H9 (cell line): ENCODE measurements at regions not wholly inside any gene's neighbourhood (a gene's known extent, or its start where the extent isn't known, plus 50 kb on each side); places are given as distances from the start of the nearest gene placed in this dataset.

Experiments used
- DNase-seq: peaks from one replicate; pipeline ENCODE4 v3.0.0-alpha.2; 2017
- H2AFZ ChIP-seq: one replicate; pipeline ENCODE4 v1.6.1; 2013; ENCODE audit warnings: mild to moderate bottlenecking, low read length, control low read depth, moderate library complexity
- H2AK5ac ChIP-seq: 2 replicates; pipeline ENCODE4 v1.6.1; 2013; ENCODE audit warnings: low read length, control low read depth, mixed read lengths; ENCODE audit not compliant: insufficient read length
- H2BK120ac ChIP-seq: one replicate; pipeline ENCODE4 v1.6.1; 2013; ENCODE audit warnings: low read depth, mild to moderate bottlenecking, low read length, control low read depth, inconsistent platforms; ENCODE audit not compliant: poor library complexity, severe bottlenecking
- H2BK12ac ChIP-seq: 2 replicates; pipeline ENCODE4 v1.6.1; 2013; ENCODE audit warnings: low read length, control low read depth, mixed read lengths, low read depth; ENCODE audit not compliant: insufficient read length
- H2BK15ac ChIP-seq: 2 replicates; pipeline ENCODE4 v1.6.1; 2013; ENCODE audit warnings: low read depth, low read length, control low read depth
- H2BK20ac ChIP-seq: one replicate; pipeline ENCODE4 v1.6.1; 2013; ENCODE audit warnings: low read depth, mild to moderate bottlenecking, low read length, control low read depth, inconsistent platforms; ENCODE audit not compliant: poor library complexity, severe bottlenecking
- H2BK5ac ChIP-seq: 2 replicates; pipeline ENCODE4 v1.6.1; 2013; ENCODE audit warnings: low read length, control low read depth, mixed read lengths; ENCODE audit not compliant: insufficient read length
- H3K14ac ChIP-seq: 2 replicates; pipeline ENCODE4 v1.6.1; 2013; ENCODE audit warnings: low read length, control low read depth; ENCODE audit not compliant: insufficient read depth
- H3K18ac ChIP-seq: 2 replicates; pipeline ENCODE4 v1.6.1; 2013; ENCODE audit warnings: low read depth, mild to moderate bottlenecking, mixed read lengths, low read length, control low read depth; ENCODE audit not compliant: insufficient read length
- H3K23ac ChIP-seq: 2 replicates; pipeline ENCODE4 v1.6.1; 2013; ENCODE audit warnings: low read length, control low read depth, mixed read lengths, low read depth; ENCODE audit not compliant: insufficient read length
- H3K23me2 ChIP-seq: 2 replicates; pipeline ENCODE4 v1.6.1; 2013; ENCODE audit warnings: low read depth, mild to moderate bottlenecking, mixed read lengths, low read length, control low read depth; ENCODE audit not compliant: insufficient read length, poor library complexity, severe bottlenecking
- H3K27ac ChIP-seq: 2 replicates; pipeline ENCODE4 v1.5.1; 2013; ENCODE audit warnings: low read length, control low read depth, mixed read lengths, low read depth; ENCODE audit not compliant: insufficient read length
- H3K27me3 ChIP-seq: 2 replicates; pipeline ENCODE4 v1.6.1; 2013; ENCODE audit warnings: low read length, control low read depth, inconsistent platforms; ENCODE audit not compliant: insufficient read depth
- H3K4ac ChIP-seq: 2 replicates; pipeline ENCODE4 v1.6.1; 2013; ENCODE audit warnings: low read depth, mild to moderate bottlenecking, control low read depth, inconsistent platforms, low read length, moderate library complexity
- H3K4me1 ChIP-seq: 2 replicates; pipeline ENCODE4 v1.6.1; 2013; ENCODE audit warnings: low read length, control low read depth, inconsistent platforms; ENCODE audit not compliant: insufficient read depth
- H3K4me2 ChIP-seq: 2 replicates; pipeline ENCODE4 v1.6.1; 2013; ENCODE audit warnings: low read length, control low read depth, mixed read lengths; ENCODE audit not compliant: insufficient read length, insufficient read depth
- H3K56ac ChIP-seq: 2 replicates; pipeline ENCODE4 v1.6.1; 2013; ENCODE audit warnings: low read depth, mild to moderate bottlenecking, mixed read lengths, low read length, control low read depth; ENCODE audit not compliant: insufficient read length
- H3K79me1 ChIP-seq: 2 replicates; pipeline ENCODE4 v1.6.1; 2013; ENCODE audit warnings: low read depth, mild to moderate bottlenecking, moderate library complexity, low read length, control low read depth, inconsistent platforms; ENCODE audit not compliant: insufficient read depth, poor library complexity, severe bottlenecking
- H3K79me2 ChIP-seq: 2 replicates; pipeline ENCODE4 v1.6.1; 2013; ENCODE audit warnings: low read length, control low read depth, inconsistent platforms; ENCODE audit not compliant: insufficient read depth
- H3K9ac ChIP-seq: 2 replicates; pipeline ENCODE4 v1.6.1; 2013; ENCODE audit warnings: low read length, control low read depth, mixed read lengths; ENCODE audit not compliant: insufficient read length; ENCODE audit errors: extremely low read depth
- H3K9me3 ChIP-seq: one replicate; pipeline ENCODE4 v1.6.1; 2013; ENCODE audit warnings: low read depth, low read length, inconsistent platforms; ENCODE audit not compliant: control insufficient read depth
- H3T11ph ChIP-seq: one replicate; pipeline ENCODE4 v1.6.1; 2013; ENCODE audit warnings: mild to moderate bottlenecking, low read length, control low read depth, inconsistent platforms
- H4K20me1 ChIP-seq: one replicate; pipeline ENCODE4 v1.6.1; 2013; ENCODE audit not compliant: control insufficient read depth, insufficient read length, insufficient read depth
- H4K5ac ChIP-seq: 2 replicates; pipeline ENCODE4 v1.6.1; 2013; ENCODE audit warnings: low read depth, mild to moderate bottlenecking, mixed read lengths, low read length, control low read depth; ENCODE audit not compliant: insufficient read length
- H4K8ac ChIP-seq: replicated peaks from 2 replicates; pipeline ENCODE4 v1.6.1; 2013; ENCODE audit warnings: low read length, control low read depth, mixed read lengths, low read depth; ENCODE audit not compliant: insufficient read length
- H4K91ac ChIP-seq: 2 replicates; pipeline ENCODE4 v1.6.1; 2013; ENCODE audit warnings: low read depth, mild to moderate bottlenecking, moderate library complexity, mixed read lengths, low read length, control low read depth; ENCODE audit not compliant: insufficient read length
- H3K27ac Mint-ChIP-seq, 3 experiments: 2 replicates in 2 of 3; 3 replicates in 1 of 3; pipeline ENCODE4 v1.8.0; 2020 to 2021; ENCODE audit warnings: mixed read lengths in 3 of 3, mild to moderate bottlenecking in 1 of 3, moderate library complexity in 1 of 3
- H3K27me3 Mint-ChIP-seq: 2 replicates; pipeline ENCODE4 v1.8.0; 2021; ENCODE audit warnings: low read depth, mild to moderate bottlenecking, moderate library complexity, mixed read lengths
- H3K36me3 Mint-ChIP-seq, 3 experiments: 2 replicates in 2 of 3; 3 replicates in 1 of 3; pipeline ENCODE4 v1.8.0; 2020 to 2021; ENCODE audit warnings: low read depth in 3 of 3, mixed read lengths in 3 of 3; ENCODE audit not compliant: insufficient read depth in 1 of 3
- H3K4me1 Mint-ChIP-seq, 2 experiments: 2 replicates each; pipeline ENCODE4 v1.8.0; 2020; ENCODE audit warnings: mixed read lengths in 2 of 2
- H3K4me3 Mint-ChIP-seq, 2 experiments: 2 replicates in 1 of 2; 3 replicates in 1 of 2; pipeline ENCODE4 v1.8.0; 2020 to 2021; ENCODE audit warnings: mild to moderate bottlenecking in 2 of 2, mixed read lengths in 2 of 2, moderate library complexity in 1 of 2
- H3K9me3 Mint-ChIP-seq, 2 experiments: 2 replicates in 1 of 2; 3 replicates in 1 of 2; pipeline ENCODE4 v1.8.0; 2020; ENCODE audit warnings: mild to moderate bottlenecking in 2 of 2, mixed read lengths in 2 of 2, moderate library complexity in 1 of 2
- WGBS: extraction: QIAGEN DNeasy Blood & Tissue Kit; methylation state at CpG from one replicate; pipeline ENCODE4 v1.1.7; 2013; ENCODE audit warnings: missing lambda C conversion rate, low lambda C conversion rate, mixed read lengths; ENCODE audit not compliant: insufficient read length; ENCODE audit errors: extremely low coverage; 5-methylcytosine and 5-hydroxymethylcytosine counted together
- TF ChIP-seq, protein P1 (sequence below): fragments of 200-600 bp; sonication (generic); conservative IDR thresholded peaks from 3 replicates; pipeline ENCODE4 v1.8.0; 2021; ENCODE audit warnings: antibody characterized with exemption, mild to moderate bottlenecking

- TF ChIP-seq, protein P1, sequence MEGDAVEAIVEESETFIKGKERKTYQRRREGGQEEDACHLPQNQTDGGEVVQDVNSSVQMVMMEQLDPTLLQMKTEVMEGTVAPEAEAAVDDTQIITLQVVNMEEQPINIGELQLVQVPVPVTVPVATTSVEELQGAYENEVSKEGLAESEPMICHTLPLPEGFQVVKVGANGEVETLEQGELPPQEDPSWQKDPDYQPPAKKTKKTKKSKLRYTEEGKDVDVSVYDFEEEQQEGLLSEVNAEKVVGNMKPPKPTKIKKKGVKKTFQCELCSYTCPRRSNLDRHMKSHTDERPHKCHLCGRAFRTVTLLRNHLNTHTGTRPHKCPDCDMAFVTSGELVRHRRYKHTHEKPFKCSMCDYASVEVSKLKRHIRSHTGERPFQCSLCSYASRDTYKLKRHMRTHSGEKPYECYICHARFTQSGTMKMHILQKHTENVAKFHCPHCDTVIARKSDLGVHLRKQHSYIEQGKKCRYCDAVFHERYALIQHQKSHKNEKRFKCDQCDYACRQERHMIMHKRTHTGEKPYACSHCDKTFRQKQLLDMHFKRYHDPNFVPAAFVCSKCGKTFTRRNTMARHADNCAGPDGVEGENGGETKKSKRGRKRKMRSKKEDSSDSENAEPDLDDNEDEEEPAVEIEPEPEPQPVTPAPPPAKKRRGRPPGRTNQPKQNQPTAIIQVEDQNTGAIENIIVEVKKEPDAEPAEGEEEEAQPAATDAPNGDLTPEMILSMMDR: no peak
These were observed 403.0 kb upstream of the MKI67 start for GRCh38 chr10:128529225-128529624.

More at GRCh38 chr10:128529225-128529624, 403.0 kb upstream of the MKI67 start:
- H3K9me3 ChIP-seq: no peaks in the 10 kb centered on the region
- DNase-seq: no peak
- no peak overlapping the region for H2AK5ac ChIP-seq
- H2BK120ac ChIP-seq: no peak overlapping the region
- no peak overlapping the region for H2BK15ac ChIP-seq
- Mint-ChIP-seq H3K27ac (no peak overlapping the region; a peak in 1 of 7 replicates), H3K36me3 (no peaks in the 10 kb centered on the region), H3K4me3 (no peak overlapping the region), H3K27me3 (peaks cover 2% of the 10 kb centered on the region; the same call in 1 of the 2 replicates), H3K4me1 (peaks cover 30 to 32% of the 10 kb centered on the region in 2 experiments), H3K9me3 (peaks cover 0 to 2% of the 10 kb centered on the region in 2 experiments; a peak in 1 of 5 replicates)
- H4K20me1 ChIP-seq: no peaks in the 10 kb centered on the region
- no peak overlapping the region for H3K14ac ChIP-seq
- H3K79me2 ChIP-seq: no peaks in the 10 kb centered on the region
- no peaks in the 10 kb centered on the region; the same call in 1 of the 2 replicates for H3K27me3 ChIP-seq
- H3K23me2 ChIP-seq: no peaks in the 10 kb centered on the region
- no peak overlapping the region for H3K4ac ChIP-seq
- no peak overlapping the region for H3K56ac ChIP-seq
- no CpG with 5 or more reads among the region's 6 CpGs for WGBS
- peaks cover 7% of the 10 kb centered on the region; the same call in 1 of the 2 replicates for H3K4me1 ChIP-seq
- no peak overlapping the region for H3T11ph ChIP-seq
- no peak overlapping the region for H3K18ac ChIP-seq
- H3K4me2 ChIP-seq: no peak overlapping the region
- H2AFZ ChIP-seq: no peak overlapping the region
- H4K91ac ChIP-seq: no peak overlapping the region
- no peak overlapping the region for H3K27ac ChIP-seq
- H2BK12ac ChIP-seq: no peak overlapping the region
- no peak overlapping the region for H3K9ac ChIP-seq
- no peak overlapping the region for H4K5ac ChIP-seq
- no peak overlapping the region for H2BK5ac ChIP-seq
- no peak overlapping the region for H4K8ac ChIP-seq
- no peak overlapping the region for H3K23ac ChIP-seq
- H3K79me1 ChIP-seq: no peaks in the 10 kb centered on the region
- H2BK20ac ChIP-seq: no peak overlapping the region
